NCI-H526 (cell line): ENCODE measurements at regions not wholly inside any gene's neighbourhood (a gene's known extent, or its start where the extent isn't known, plus 50 kb on each side); places are given as distances from the start of the nearest gene placed in this dataset.

ENCODE experiments used
- DNase-seq, 2 experiments: peaks; one replicate each; lab custom pipeline; 2025; lab: John Stamatoyannopoulos, UW

DNA sequence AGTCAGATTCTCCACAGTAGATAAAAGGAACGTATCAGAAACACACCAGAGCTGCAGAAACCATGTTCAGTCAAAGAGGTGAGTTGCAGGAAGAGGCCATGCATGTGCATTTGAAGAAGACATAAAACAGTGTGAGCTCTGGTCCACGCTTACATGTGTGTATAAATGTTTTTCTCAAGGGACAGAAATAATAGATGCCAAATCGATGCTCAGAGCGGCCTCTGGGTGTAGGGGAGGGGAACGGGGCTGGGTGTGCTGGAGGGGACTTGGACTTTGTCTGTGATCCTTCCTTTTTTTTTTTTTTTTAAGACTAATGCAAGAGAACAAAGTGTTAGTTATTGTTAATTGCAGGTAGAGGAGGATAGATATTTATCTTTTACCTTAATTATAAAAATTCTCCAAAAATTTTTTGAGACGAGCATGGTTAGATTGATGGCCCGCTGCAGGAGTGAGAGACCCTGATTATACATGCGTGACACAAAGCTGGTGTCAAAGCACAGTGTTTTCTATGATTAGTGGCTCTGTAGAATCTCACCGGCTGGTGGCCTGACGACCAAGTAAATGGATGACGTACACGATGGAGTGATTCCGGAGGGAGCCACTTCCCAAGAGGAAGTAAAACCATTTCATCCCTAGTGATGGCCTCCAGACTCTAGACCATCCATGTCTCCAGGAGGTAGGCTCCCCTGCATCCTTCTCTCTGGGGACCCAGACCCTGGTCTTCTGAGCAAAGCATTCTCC, 240.2 kb downstream of the ENGASE start:
- no peak for DNase-seq

DNA sequence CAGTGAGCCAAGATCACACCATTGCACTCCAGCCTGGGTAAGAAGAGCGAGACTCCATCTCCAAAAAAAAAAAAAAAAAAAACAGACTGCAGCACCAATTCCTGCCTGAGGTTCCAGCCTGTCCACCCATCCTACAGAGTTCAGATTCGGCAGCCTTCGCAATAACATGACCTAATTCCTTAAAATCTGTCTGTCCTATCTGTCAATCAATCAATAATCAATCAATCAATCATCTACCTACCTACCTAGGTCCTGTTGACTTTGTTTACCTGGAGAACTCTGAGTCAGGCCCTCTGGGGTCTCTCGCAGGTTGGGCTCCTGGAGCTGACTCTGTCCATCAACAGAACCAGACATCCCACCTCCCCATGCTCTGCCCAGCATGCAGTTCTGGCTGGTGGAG, 236.7 kb downstream of the ENGASE start:
- no peak for DNase-seq

GRCh38 chr17:79306424-79307318, 232.0 kb downstream of the ENGASE start:
- no peak for DNase-seq

- no peak for DNase-seq
These were observed 231.3 kb downstream of the ENGASE start for GRCh38 chr17:79305768-79306423.

DNA sequence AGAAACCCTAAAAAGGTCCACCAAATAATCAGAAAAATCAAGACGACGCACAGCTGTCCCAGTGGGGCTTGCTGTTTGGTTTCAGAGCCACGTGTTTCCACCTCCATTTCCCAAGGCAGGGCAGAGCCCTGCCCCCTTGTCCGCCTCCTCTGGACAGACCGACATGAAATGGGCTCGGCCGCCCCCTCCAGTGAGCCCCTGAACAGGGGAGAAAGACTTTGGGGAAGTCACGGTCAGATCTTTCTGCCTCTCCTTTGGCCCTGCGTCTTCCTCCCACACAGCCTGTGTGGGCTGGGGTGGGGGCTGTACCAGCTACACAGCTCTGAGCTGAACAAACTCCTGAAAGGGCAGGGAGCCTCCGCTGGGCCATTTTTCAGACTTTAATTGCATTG, 230.7 kb downstream of the ENGASE start:
- DNase-seq: no peak

DNA sequence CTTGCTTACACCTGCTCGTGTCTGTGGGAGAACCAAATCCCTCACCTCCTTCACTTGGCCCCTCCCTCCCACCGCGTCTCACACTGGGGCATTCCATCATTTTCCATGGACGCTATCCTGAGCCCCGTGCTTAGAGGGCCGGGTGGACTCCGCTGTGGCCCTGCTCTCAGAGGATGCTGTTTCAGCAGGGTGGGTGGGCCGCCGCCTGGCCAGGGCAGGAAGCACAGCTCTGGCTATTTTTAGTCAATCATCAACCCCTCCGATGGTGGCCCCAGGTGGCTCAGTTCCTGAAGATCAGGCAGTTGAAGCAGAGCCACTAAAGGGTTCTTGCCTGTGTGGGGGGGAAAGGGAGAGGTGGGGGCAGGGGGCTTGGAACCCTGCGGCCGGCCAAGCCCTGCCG, 230.3 kb downstream of the ENGASE start:
- DNase-seq: no peak

- no peak for DNase-seq
These were observed 229.1 kb downstream of the ENGASE start for GRCh38 chr17:79303641-79304205.

- DNase-seq: no peak
These were observed 226.8 kb downstream of the ENGASE start for GRCh38 chr17:79301469-79301868.

DNA sequence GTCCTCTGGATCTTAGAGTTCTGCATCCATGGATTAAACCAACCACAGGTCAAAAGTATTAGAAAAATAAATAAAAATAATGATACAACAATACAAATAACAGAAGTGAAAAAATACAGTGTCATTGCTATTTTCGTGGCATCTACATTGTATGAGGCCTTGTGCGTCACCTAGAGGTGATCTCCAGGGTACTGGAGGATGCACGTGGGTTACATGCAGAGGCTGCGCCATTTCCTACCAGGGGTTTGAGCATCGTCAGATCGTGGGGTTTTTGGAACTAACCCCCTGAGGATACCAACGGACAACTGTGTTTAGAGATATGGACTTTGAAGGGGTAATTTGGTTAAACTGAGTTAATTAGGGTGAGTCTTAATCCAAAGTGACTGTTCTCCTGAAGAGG, 224.7 kb downstream of the ENGASE start:
- DNase-seq: no peak

DNA sequence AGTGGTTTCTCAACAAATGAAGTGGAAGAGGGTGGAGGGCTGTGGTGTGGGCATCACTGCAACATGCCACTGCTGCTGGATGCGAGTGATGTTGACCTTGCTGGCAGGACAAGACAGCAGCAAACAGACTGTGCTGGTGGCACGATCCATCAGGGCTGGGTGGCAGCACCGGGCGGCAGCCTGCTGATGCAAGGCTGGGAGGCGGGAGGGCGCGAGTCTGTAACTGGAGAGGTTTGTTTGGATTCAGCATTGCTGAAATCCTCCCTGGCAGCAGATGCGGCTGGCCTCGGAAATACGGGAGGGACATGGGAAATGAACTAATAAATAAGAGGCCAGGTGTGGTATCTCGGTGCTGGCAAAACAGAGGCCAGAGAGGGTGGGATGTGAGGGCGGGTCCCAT, 224.2 kb downstream of the ENGASE start:
- no peak for DNase-seq

- no peak for DNase-seq
These were observed 221.6 kb downstream of the ENGASE start for GRCh38 chr17:79296243-79296642.

- DNase-seq: no peak
These were observed 220.7 kb downstream of the ENGASE start for GRCh38 chr17:79295307-79295706.

DNA sequence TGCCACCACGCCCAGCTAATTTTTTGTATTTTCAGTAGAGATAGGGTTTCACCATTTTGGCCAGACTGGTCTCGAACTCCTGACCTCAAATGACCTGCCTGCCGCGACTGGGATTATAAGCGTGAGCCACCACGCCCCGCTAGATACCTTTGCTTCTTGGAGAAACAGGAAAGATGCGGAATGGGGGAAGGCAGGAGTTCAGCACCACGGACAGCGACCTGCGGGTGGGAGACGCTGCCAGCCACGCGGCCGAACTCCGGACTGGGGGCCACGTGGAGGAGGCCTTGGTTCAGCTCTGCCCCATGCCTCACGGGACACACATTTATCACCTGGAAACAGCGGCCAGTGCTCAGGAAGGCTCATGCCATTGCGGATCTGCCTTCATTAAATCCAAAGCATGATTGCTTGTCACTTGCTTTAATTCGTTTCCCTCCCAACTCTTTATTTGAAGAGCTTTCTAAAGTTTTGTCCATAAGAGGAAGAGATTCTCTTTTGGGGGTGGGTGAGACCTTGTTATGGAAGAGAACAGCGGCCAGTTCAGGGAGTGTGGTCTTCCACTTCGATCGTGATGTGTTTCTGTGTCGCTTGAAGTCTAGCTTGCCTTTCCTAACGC, 219.9 kb downstream of the ENGASE start:
- DNase-seq: no peak

DNA sequence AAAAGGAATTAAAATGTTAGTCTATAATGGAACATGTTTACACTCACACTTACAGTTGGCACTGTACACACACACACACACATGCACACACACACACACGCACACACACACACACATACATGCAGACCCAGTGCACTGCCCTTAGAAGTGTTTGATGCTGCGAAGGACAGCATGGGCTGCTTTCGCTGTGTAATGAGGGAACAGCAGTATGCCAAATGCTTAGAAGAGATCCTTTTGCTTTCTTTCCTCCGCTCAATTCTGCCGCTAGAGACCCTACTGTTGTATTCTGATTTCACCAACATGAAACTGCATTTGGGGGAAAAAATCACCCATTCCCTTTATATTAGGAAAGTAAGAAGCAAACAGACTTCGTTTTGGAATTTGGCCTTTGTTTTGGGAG, 217.9 kb downstream of the ENGASE start:
- DNase-seq: no peak

GRCh38 chr17:79291391-79291790, 216.8 kb downstream of the ENGASE start:
- no peak for DNase-seq

DNA sequence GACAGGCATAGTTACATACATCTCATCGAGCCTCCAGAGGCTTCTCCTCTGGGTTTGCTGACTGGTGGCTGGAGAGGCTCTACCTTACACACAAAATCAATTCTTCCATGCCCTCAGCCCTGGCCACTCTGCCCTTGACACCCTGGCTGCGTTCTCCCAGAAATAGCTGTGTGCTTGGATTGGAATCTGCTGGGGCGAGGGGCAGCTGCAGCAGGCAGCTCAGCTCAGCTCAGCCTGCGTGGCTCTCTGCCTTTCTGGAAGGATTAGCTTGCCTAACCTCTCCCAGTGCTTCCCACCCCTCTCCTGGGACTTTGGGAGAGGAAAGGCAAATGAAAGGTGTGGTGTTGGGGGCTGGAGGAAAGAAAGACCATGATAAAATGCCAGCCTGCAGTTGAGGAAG, 216.1 kb downstream of the ENGASE start:
- no peak for DNase-seq

DNA sequence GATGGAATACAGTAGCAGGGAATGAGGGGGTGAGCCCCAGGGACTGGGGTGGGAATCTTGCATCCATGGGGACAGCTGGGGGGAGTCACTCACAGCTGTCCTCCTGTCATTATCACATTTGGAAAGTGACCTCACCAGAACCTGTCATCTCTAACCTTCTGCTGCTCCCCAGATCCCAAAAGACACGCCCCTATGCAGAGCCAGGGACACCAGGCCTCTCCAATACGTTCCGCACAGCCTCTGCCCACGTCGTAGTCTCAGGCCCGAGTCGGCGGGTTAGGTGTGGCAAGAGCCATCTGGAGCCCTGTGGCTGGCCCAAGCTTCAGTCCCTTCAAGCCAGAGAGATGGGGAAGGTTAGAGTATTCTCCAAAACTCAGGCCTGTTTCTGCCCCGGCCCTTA, 214.3 kb downstream of the ENGASE start:
- no peak for DNase-seq

DNA sequence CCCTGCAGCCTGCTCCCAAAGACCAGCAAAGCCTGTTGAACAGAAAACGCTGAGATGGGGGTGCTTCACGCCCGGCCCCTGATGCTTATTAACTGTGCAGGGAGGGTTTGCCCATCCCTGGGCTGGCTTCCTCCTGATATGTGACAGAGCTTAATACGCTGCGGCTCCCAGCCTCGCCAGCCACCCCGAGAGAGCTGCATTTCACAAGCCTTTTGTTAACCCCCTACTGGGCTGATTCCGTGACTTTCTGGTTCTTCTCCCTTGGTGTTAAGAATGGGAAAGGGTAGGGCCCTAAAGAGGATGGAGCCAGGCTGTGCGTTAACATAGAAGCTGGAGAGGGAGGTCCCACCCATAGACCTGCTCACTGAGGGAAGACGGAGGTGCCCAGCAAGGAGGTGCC, 211.8 kb downstream of the ENGASE start:
- DNase-seq: no peak

GRCh38 chr17:79285973-79286372, 211.3 kb downstream of the ENGASE start:
- DNase-seq: no peak

GRCh38 chr17:79282294-79282693, 207.7 kb downstream of the ENGASE start:
- no peak for DNase-seq

DNA sequence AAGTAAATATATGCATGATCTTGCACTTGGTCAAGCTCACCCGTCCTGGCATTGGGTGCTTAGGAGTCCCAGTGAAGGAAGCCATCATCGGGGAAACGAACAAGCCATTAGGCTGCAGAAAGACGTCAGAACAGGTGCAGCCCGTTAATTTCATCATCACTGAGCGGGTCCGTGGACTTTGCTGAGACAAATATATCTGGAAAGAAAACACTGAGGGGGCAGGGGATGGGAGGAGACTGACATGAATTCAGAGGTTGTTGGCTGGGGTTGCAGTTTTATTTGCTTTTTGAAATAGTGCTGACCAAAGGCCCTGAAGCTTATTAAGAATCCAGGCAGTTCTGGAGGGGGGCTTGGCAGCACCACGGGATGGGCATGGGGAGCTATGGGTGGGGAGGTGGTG, 207.2 kb downstream of the ENGASE start:
- no peak for DNase-seq
